ENCODE measurements at regions not wholly inside any gene's neighbourhood (a gene's known extent, or its start where the extent isn't known, plus 50 kb on each side); places are given as distances from the start of the nearest gene placed in this dataset.

DNA sequence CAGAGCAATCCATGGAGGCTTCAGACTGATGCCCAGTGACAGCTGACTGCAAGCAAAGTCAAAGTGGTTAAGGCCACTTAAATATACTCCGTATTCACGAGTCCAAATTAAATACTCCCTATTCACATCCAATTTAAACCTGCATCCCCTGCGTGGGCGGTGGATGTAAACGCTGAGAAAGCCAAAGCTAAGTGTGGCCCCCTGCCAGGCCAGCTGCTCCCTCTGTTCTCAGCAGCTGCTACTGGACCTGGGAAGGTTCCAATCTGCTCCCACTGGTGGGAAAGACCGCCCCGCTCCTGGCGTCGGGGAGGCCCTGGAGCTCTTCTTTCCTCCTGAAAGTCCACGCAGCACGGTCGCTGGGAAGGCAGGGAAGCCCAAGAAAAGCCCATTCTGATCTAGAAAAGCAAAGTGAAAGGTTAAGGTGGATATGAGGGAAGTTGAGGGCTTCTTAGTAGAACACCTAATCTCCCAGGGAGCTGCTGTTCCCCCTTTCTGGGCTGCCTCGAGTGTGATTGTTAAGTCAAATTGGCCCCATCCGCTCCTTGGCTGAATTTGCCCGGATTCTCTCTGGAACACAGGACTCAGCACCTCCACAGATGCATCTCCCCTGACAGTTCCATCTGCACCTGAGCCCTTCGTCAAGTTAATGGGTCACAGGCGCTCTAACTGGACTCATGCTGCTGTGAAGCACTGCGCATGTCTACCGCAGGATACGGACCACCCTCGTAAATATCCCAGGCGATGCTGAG is 205.5 kb downstream of the USP12 start:
- H3K4me3 ChIP-seq (ENCODE audit: low read length), result no peak overlapping the region
- TF ChIP-seq, protein P1, sequence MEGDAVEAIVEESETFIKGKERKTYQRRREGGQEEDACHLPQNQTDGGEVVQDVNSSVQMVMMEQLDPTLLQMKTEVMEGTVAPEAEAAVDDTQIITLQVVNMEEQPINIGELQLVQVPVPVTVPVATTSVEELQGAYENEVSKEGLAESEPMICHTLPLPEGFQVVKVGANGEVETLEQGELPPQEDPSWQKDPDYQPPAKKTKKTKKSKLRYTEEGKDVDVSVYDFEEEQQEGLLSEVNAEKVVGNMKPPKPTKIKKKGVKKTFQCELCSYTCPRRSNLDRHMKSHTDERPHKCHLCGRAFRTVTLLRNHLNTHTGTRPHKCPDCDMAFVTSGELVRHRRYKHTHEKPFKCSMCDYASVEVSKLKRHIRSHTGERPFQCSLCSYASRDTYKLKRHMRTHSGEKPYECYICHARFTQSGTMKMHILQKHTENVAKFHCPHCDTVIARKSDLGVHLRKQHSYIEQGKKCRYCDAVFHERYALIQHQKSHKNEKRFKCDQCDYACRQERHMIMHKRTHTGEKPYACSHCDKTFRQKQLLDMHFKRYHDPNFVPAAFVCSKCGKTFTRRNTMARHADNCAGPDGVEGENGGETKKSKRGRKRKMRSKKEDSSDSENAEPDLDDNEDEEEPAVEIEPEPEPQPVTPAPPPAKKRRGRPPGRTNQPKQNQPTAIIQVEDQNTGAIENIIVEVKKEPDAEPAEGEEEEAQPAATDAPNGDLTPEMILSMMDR (conservative IDR thresholded peaks at IDR 0.05; ENCODE audit: low read depth, low read length), result no peak
- DNase-seq (ENCODE audit: low read depth), result no peak

DNA sequence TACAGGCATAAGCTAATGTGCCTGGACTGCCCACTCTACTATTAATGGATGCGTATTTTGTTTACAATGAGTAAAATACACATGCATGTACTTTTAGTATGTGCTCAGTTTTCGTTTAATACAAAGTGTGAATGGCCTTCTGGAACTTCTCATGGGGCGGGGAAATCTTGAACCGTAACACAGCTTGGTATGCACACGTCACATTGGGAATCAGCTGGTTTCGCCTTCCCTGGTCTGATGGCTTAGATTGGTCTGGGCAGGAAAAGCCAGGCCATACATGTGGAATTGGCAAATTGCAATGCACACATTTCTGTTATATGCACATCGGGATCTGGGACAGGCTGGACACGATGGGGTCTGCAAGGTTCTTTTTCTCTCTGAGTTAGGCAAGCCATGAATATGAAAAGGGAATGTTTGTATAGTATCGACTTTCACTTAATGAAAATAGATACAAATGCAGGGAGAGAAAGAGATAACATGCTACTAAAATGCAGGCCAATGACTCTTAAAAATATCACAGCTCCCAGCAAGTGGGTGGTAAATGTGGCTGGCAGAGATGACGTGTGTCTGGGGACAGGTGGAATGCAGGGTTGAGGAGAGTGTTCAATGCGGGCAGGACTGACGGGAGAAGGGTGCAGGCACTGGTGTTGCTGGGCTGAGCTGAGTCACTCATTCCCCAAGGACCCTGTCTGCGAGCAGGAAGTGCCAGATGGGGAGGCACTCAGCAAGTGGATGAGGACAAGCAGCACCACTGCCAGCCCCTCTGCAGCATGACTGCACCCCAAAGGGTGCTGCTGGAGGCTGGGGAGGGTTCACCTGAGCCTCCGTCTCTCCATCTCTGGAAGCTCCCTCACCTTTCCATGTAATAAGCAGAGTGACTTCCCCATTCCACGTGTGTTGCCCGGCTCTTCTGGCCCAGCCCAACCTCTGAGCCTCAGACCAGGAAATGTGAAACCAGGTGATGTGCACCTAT is 204.0 kb upstream of the GPR12 start:
- no peak overlapping the region for H3K4me3 ChIP-seq (ENCODE audit: low read length)
- no peak for DNase-seq (ENCODE audit: low read depth)
- TF ChIP-seq, protein P1 (conservative IDR thresholded peaks at IDR 0.05; ENCODE audit: low read depth, low read length), result no peak

DNA sequence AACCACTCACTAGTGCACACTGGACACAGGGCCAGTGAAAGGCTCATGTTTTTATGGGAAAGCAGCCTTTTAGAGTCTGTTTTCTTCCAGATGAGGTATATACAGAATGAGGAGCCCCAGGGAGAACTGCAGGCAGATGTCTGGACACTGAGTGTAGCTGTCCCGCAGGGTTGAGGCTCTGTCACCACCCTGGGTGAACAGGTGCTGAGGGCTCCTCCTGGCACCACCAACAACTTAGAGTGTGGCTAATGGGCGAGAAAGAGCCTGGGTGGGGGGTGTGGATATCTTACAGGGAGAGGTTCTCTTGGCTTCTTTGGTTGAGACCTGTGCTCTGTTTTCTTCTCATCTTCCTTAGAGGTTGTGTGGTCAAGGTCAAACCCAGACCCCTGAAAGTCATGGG is 202.1 kb upstream of the GPR12 start:
- H3K4me3 ChIP-seq (ENCODE audit: low read length), result no peak overlapping the region
- DNase-seq (ENCODE audit: low read depth), result no peak
- TF ChIP-seq, protein P1 (conservative IDR thresholded peaks at IDR 0.05; ENCODE audit: low read depth, low read length), result no peak

DNA sequence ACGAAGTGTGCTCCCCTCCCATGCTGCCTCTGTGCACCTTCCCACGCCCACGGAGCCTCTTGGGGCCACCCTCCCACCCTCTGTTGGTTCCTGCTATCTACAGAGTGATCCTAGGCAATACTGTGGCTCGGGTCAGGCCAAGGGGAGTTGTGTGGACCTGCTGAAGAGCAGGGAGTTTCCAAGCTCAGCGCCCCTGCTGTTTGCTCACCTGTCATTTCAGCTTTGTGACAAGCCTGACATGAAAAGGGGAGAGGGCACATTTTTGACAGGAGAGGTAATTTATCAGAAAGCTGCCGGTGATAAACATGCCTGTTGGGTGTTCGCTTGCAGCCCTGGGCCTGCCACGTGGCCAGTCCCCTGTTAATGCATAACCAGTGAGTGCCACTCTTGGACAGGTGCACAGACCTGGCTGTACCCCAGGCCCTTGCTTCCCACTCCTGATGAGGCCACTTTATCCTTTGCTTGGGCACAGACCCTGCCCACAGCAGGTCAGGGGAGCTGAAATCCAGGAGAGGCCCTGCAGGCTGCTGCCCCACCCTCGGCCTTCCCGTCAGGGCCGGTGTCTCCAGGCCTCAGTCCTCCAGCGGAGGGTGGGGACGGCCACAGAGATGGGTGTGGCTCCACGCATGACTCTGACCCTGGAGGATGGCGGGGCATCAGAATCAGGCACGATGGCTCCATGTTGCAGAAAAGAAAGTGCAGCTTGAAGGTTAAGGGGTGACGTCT is 201.5 kb upstream of the GPR12 start:
- no peak overlapping the region for H3K4me3 ChIP-seq (ENCODE audit: low read length)
- DNase-seq (ENCODE audit: low read depth), result no peak
- TF ChIP-seq, protein P1 (conservative IDR thresholded peaks at IDR 0.05; ENCODE audit: low read depth, low read length), result no peak

DNA sequence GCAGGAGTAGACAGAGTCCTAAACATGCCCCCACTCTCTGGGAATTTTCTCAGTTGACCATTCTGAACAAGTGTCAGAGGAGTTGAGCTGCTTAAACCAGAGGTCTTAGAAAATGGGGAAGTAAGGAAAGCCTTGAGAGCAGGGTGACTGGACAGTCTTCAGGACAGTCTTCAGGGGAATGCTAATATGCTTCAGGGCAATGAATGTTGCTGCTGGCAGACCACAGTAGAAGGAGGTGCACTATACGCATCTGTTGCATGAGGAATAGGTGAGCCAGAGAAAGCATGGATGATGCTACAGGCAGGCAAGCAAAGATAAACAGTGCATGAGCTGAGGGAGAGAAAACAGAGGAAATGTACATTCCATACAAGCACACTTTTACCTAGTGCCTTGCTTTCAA is 196.6 kb upstream of the GPR12 start:
- DNase-seq (ENCODE audit: low read depth), result no peak
- H3K4me3 ChIP-seq (ENCODE audit: low read length), result no peak overlapping the region
- TF ChIP-seq, protein P1 (conservative IDR thresholded peaks at IDR 0.05; ENCODE audit: low read depth, low read length), result no peak

DNA sequence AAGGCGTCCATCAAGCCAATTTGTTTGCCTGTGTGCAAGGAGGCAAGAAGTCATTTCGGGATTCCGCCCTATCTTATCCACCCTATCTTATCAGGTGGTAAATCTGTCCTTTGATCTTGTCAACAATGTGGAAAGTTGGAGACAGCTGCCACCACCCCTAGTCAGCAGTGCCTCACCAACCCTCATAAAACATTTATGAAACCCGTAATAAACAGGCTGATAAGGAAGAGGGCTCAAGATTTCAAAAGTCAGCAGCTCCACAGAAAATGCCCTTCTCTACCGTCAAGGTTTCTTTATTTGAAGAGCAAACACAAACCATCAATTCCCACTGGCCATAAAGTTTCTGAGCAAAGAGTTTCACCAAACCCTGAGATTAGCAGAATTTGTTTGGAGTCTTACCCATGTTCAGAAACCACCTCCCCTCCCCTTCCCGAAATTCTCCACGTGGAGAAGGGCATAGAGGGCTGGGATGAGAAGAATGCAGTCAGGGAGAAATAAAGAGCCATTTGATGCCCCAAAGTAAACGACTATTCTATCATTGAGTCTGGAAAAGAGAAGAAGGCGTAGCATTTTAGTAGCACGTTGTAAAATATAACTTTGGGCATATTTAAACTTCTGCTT is 196.0 kb upstream of the GPR12 start:
- TF ChIP-seq, protein P1 (conservative IDR thresholded peaks at IDR 0.05; ENCODE audit: low read depth, low read length), result no peak
- DNase-seq (ENCODE audit: low read depth), result no peak
- no peak overlapping the region for H3K4me3 ChIP-seq (ENCODE audit: low read length)

Data from retinal pigment epithelial cell (primary cell).